ENCODE measurements at regions not wholly inside any gene's neighbourhood (a gene's known extent, or its start where the extent isn't known, plus 50 kb on each side); places are given as distances from the start of the nearest gene placed in this dataset.

DNA sequence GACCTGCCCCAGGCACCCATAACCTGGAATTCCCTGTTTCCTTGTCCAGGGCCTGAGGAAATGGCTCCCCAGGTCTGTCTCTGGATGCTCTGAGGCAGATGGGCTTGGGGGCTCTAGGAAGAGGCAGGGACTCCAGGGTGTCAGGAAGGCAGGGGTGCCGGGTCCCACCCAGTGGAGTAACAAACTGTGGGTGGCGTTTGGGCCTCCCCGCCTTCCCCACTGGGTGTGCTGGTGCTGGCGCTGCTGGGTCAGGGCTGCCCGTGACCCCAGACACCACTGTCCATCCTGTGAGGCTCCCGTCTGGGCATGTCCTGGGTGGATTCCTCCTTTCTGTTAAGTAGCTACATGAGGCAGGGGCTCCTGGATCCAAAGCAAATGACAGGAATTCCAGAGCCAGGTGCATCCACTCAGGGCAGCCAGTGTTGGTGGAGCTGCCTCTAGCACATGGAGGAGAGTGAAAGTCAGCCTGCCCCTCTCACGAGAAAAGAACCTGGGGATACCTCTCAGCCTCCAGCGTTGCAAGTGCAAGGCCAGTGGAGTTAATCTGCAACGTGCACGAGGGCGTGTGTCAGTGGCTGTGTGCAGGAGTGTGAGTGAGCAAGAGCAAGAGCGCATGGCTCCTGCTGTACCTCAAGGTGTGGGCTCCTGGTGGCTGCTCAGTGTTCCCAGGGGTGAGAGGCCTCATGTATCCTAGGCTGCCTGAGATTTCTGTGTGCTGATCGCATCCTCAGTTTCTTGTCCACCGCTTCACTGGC lies 403.1 kb downstream of the TMEM121 start:
- no peaks in the 10 kb centered on the region for H3K27me3 Mint-ChIP-seq (ENCODE audit: low read depth, poor library complexity)
- no peaks in the 10 kb centered on the region for H3K36me3 Mint-ChIP-seq (ENCODE audit: low read depth)
- DNase-seq: no peak
- peaks cover 77% of the 10 kb centered on the region for H3K9me3 Mint-ChIP-seq
- H3K27ac Mint-ChIP-seq: no peak overlapping the region
- TF ChIP-seq, protein P1, sequence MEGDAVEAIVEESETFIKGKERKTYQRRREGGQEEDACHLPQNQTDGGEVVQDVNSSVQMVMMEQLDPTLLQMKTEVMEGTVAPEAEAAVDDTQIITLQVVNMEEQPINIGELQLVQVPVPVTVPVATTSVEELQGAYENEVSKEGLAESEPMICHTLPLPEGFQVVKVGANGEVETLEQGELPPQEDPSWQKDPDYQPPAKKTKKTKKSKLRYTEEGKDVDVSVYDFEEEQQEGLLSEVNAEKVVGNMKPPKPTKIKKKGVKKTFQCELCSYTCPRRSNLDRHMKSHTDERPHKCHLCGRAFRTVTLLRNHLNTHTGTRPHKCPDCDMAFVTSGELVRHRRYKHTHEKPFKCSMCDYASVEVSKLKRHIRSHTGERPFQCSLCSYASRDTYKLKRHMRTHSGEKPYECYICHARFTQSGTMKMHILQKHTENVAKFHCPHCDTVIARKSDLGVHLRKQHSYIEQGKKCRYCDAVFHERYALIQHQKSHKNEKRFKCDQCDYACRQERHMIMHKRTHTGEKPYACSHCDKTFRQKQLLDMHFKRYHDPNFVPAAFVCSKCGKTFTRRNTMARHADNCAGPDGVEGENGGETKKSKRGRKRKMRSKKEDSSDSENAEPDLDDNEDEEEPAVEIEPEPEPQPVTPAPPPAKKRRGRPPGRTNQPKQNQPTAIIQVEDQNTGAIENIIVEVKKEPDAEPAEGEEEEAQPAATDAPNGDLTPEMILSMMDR (IDR thresholded peaks at IDR 0.05): no peak
- H3K4me3 Mint-ChIP-seq: no peak overlapping the region
- no peaks in the 10 kb centered on the region for H3K4me1 Mint-ChIP-seq

DNA sequence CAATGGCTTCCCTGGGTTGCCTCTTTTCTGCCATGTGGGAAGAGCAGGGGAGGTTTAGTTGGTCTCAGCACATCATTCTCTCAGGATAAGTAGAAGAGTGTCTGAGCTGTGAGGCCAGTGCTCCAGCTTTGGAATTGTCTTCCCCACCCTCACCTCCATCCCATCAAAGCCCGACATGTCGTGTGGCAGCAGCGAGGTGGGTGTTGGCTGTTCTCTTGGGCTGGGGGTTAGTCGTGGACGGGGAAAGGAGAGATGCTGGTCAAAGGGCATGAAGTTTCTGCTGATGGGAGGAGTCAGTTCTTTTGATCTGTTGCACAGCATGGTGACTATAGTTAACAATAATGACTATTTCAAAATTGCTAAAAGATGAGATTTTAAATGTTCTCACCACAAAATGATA lies 404.2 kb downstream of the TMEM121 start:
- peaks cover 77% of the 10 kb centered on the region for H3K9me3 Mint-ChIP-seq
- no peaks in the 10 kb centered on the region for H3K27me3 Mint-ChIP-seq (ENCODE audit: low read depth, poor library complexity)
- TF ChIP-seq, protein P1 (IDR thresholded peaks at IDR 0.05): no peak
- no peak for DNase-seq
- no peaks in the 10 kb centered on the region for H3K36me3 Mint-ChIP-seq (ENCODE audit: low read depth)
- H3K4me1 Mint-ChIP-seq: no peaks in the 10 kb centered on the region
- H3K27ac Mint-ChIP-seq: no peak overlapping the region
- no peak overlapping the region for H3K4me3 Mint-ChIP-seq

- H3K27ac Mint-ChIP-seq: no peak overlapping the region
- no peak overlapping the region for H3K4me3 Mint-ChIP-seq
- TF ChIP-seq, protein P1 (IDR thresholded peaks at IDR 0.05): no peak
- no peaks in the 10 kb centered on the region for H3K27me3 Mint-ChIP-seq (ENCODE audit: low read depth, poor library complexity)
- no peaks in the 10 kb centered on the region for H3K4me1 Mint-ChIP-seq
- DNase-seq: no peak
- no peaks in the 10 kb centered on the region for H3K36me3 Mint-ChIP-seq (ENCODE audit: low read depth)
- peaks cover 86% of the 10 kb centered on the region for H3K9me3 Mint-ChIP-seq
Observed at GRCh38 chr14:105931808-105932483, 405.6 kb downstream of the TMEM121 start.

DNA sequence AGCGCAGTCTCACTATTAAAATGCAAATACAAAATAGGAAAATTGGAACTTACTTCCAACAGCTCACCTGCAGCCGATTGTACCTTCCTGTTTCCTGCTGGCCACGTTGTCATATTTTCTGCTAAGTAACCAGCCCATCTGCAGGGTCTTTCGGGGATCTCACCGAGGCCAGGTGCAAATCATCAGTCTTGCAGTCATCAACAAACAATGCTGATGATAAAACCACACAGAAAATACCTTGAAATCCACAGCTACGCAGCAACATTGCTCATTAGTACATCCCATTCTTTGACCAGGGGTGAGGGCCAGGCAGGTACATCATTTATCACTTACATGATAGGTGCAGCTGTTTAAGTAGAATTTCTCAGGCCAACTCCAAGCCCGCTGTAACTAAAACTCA lies 406.9 kb downstream of the TMEM121 start:
- H3K4me1 Mint-ChIP-seq: no peaks in the 10 kb centered on the region
- TF ChIP-seq, protein P1 (IDR thresholded peaks at IDR 0.05): no peak
- H3K27me3 Mint-ChIP-seq (ENCODE audit: low read depth, poor library complexity): peaks cover 2% of the 10 kb centered on the region
- no peak overlapping the region for H3K4me3 Mint-ChIP-seq
- DNase-seq: no peak
- H3K36me3 Mint-ChIP-seq (ENCODE audit: low read depth): no peaks in the 10 kb centered on the region
- H3K9me3 Mint-ChIP-seq: peaks cover 91% of the 10 kb centered on the region
- H3K27ac Mint-ChIP-seq: no peak overlapping the region

DNA sequence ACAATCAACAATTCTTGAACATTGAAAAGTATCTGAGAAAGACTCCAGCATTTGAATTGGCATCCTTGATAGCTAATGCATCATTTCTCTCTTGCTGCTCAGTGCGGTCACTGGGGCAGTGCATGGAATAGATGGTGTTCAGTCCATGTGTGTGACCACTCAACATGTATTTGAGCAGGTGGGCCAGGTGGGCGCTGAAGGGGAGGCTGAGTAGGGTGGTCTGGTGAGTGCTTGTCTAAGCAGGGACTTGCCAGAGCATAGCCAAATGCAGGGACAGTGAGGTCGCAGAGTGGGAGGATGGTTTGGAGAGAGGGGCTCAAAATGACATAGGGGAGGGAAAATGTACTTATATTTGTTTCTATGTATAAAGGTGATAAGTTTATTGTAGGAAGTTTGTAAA lies 409.0 kb downstream of the TMEM121 start:
- H3K4me1 Mint-ChIP-seq: no peaks in the 10 kb centered on the region
- DNase-seq: no peak
- no peaks in the 10 kb centered on the region for H3K36me3 Mint-ChIP-seq (ENCODE audit: low read depth)
- H3K9me3 Mint-ChIP-seq: peaks cover 95% of the 10 kb centered on the region
- H3K27me3 Mint-ChIP-seq (ENCODE audit: low read depth, poor library complexity): peaks cover 2% of the 10 kb centered on the region
- H3K4me3 Mint-ChIP-seq: no peak overlapping the region
- H3K27ac Mint-ChIP-seq: no peak overlapping the region
- TF ChIP-seq, protein P1 (IDR thresholded peaks at IDR 0.05): no peak
